Activated naive CD4-positive, alpha-beta T cell (primary cell): ENCODE measurements at regions not wholly inside any gene's neighbourhood (a gene's known extent, or its start where the extent isn't known, plus 50 kb on each side); places are given as distances from the start of the nearest gene placed in this dataset.

ENCODE experiments used
- DNase-seq, 4 experiments: peaks; one replicate each; lab custom pipeline; 2025; lab: John Stamatoyannopoulos, UW

- DNase-seq = no peak
These were observed 184.1 kb upstream of the IVNS1ABP start for GRCh38 chr1:185501099-185501498.

GRCh38 chr1:185500001-185500626 is 183.1 kb upstream of the IVNS1ABP start:
- DNase-seq = no peak

GRCh38 chr1:185498207-185498606 is 181.2 kb upstream of the IVNS1ABP start:
- no peak for DNase-seq

- no peak for DNase-seq
These were observed 180.1 kb upstream of the IVNS1ABP start for GRCh38 chr1:185497177-185497576.

- DNase-seq = no peak
These were observed 178.9 kb upstream of the IVNS1ABP start for GRCh38 chr1:185495898-185496297.

GRCh38 chr1:185495007-185495406 is 178.0 kb upstream of the IVNS1ABP start:
- DNase-seq = no peak

GRCh38 chr1:185492089-185492825 is 175.2 kb upstream of the IVNS1ABP start:
- no peak for DNase-seq

- DNase-seq = no peak
These were observed 174.6 kb upstream of the IVNS1ABP start for GRCh38 chr1:185491604-185492003.

- DNase-seq = no peak
These were observed 173.9 kb upstream of the IVNS1ABP start for GRCh38 chr1:185490924-185491323.

- no peak for DNase-seq
These were observed 172.4 kb upstream of the IVNS1ABP start for GRCh38 chr1:185489406-185489805.

- DNase-seq = no peak
These were observed 171.8 kb upstream of the IVNS1ABP start for GRCh38 chr1:185488808-185489207.

- no peak for DNase-seq
These were observed 170.9 kb upstream of the IVNS1ABP start for GRCh38 chr1:185487936-185488335.

- no peak for DNase-seq
These were observed 170.0 kb upstream of the IVNS1ABP start for GRCh38 chr1:185487026-185487425.

GRCh38 chr1:185486346-185486745 is 169.3 kb upstream of the IVNS1ABP start:
- DNase-seq = no peak

GRCh38 chr1:185483664-185484450 is 166.8 kb upstream of the IVNS1ABP start:
- DNase-seq = no peak

- DNase-seq = no peak
These were observed 166.2 kb upstream of the IVNS1ABP start for GRCh38 chr1:185483217-185483616.

- no peak for DNase-seq
These were observed 163.5 kb upstream of the IVNS1ABP start for GRCh38 chr1:185480545-185480944.

- no peak for DNase-seq
These were observed 162.8 kb upstream of the IVNS1ABP start for GRCh38 chr1:185479796-185480195.

GRCh38 chr1:185478877-185479276 is 161.8 kb upstream of the IVNS1ABP start:
- DNase-seq = no peak

- no peak for DNase-seq
These were observed 160.9 kb upstream of the IVNS1ABP start for GRCh38 chr1:185477638-185478580.

GRCh38 chr1:185474440-185475149 is 157.6 kb upstream of the IVNS1ABP start:
- DNase-seq = no peak
